GM18873 (cell line): ENCODE measurements at regions not wholly inside any gene's neighbourhood (a gene's known extent, or its start where the extent isn't known, plus 50 kb on each side); places are given as distances from the start of the nearest gene placed in this dataset.
"Not testable (repeated sequence)": the region's sequence is repeated elsewhere in the genome, so short reads cannot be mapped to it uniquely, and the experiment has no call there.

Source experiments
- ATAC-seq: cut with Tn5 transposase; IDR thresholded peaks from one replicate; pipeline ENCODE4 v1.9.1; 2021; ENCODE audit warnings: mild to moderate bottlenecking, moderate library complexity, moderate number of reproducible peaks; ENCODE audit not compliant: unreplicated experiment, low FRiP score

DNA sequence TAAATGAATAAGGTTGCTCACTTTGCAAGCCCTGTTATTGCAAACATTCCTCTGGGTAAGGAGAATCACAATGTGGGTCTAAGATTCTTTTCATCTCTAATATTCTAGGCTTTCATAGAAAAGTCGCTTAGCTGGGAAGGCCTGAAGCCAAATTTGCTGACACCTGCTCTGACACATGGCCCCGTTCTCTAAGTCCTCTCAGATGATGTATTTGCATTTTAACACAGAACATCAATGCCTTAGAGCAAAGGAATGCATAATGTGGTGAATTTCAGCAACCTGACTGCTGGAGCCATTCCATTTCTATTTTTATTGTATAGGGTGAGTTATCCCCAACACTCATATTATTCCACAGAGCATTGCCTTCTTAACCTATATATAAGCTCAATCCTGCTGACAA, 682.1 kb upstream of the NRP1 start:
- no peak for ATAC-seq

DNA sequence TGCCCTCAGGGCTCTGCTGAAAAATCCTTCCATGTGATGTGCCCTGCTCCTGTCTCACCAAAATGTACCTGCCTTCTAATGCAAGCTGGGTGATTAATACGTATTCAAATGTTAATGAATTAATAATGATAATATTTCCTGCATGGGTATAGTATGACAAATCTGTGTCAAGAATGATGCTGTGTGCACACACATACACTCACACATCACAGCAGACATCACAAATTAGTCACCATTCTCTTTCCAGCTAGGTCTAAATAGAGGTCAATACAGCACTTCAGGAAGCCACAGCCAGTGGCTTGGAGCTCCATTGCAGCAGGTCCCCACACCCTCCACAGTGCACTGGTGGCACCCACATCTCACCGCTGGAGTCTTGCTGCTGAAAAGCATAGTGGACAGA, 681.2 kb upstream of the NRP1 start:
- ATAC-seq, result no peak

DNA sequence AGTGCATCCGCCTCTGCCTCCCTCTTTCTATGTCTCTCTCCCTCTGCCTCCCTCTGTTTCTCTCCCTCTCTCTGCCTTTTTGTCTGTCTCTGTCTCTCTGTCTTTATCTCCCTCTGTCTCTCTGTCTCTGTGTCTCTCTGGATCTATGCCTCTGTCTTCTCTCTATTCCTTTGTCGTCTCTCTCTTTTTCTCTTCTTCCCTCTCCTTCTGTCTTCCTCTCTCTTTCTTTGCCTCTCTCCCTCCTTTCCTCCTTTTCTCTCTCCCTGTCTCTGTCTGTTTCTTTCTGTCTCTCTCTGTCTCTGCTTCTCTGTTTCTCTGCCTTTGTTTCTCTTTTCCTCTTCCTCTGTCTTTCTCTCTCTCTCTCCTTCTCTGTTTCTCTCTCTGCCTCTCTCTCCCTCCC, 678.8 kb upstream of the NRP1 start:
- ATAC-seq, result no peak

DNA sequence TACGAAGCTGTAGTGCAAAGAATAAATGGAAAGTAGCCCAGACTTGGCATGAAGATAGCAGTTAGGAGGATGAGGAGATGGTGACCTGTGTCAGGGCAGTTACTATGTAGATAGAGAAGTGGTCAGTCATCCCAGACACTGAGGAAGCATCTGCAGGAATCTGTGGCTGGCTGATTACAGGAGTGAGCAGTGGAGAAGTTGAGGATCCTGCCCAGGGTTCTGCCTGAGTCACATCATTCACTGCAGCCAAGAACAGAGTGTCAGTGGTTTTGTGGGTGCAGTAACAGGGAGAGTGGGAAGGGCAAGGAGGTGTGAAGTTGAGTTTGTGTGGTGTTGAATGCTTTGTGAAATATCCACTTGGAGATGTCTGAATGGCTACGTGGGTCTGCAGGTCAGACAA, 676.4 kb upstream of the NRP1 start:
- ATAC-seq, result no peak

DNA sequence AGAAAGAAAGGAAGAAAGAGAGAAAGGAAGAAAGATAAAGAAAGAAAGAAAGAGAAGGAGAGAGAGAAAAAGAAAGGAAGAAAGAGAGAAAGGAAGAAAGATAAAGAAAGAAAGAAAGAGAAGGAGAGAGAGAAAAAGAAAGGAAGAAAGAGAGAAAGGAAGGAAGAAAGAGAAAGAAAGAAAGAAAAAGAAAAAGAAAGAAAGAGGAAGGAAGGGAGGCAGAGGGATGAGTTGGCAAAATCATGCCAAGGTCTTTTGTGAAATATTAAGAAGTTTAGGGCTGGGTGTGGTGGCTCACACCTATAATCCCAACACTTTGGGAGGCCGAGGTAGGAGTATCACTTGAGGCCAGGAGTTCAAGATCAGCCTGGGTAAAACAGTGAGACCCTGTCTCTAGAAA, 675.8 kb upstream of the NRP1 start:
- ATAC-seq, result not testable (repeated sequence)

DNA sequence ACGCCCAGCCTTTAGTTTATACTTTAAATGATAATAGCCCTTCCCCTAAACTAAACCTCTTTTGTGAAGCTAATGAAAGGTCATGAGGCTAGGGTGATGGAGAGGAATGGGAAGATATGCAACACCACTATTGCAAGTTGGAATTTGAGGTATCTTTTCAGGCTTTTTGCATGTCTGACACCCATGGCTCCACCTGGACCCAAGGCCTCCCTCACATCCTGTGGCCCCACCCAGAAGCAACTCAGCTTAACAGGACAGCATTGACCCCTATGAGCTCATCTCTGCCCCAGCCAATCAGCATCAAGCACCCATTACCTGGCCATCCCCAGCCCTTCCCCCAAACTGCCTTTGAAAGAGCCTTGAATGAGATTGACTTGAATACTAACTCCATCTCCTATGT, 674.2 kb upstream of the NRP1 start:
- no peak for ATAC-seq

DNA sequence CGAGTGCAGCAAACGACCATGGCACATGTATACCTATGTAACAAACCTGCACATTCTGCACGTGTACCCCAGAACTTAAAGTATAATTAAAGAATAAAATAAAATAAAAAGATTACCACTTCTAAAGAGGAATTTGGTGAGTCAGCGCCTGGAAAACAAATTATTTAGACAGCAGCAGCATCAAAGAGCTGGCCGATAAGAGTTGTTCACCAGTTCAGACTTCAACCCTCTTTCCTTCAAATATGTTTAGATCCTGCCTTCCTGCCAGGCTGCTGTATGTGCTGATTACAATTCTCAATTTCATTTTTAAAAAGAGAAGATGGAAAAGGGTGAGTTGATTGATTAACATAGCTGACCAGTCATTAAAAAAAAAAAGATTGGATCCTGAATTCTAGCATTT, 672.0 kb upstream of the NRP1 start:
- no peak for ATAC-seq

DNA sequence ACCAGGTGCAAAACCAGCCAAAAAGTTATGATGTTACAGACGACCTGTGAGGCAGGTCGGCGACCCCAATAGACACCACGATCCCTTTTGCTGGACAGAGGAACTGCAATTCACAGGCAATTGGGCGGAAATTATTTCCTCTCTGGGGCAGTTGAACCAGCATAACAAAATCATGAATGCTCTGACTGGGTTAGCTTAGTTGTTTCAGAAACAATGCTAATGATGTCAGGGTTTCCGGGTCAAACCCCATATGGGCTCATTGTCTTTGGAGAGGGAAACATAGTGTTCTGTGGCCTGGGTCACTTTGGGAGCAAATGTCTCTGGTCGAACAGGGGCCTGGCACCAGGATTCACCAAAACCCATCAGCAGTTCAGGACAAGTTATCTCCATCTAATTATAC, 669.1 kb upstream of the NRP1 start:
- ATAC-seq, result no peak

DNA sequence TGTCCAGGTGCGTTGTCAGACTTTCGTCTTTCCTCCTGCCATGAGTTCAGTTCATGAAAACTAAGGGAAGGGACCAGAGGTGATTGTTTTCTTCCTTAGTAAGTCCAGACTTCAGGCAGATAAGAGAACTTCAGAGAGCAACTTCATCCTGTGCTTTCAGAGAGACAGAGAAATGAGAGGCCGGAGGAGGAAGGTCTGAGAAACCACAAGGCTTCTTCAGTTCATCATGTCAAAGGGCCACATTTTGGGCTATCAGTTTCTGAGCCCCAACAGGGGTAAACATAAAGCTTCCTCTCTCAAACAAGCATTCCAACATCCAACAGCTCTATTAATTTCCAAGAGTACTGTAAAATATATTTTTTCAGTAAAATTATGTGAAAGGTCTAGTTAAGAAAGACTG, 668.4 kb upstream of the NRP1 start:
- ATAC-seq, result no peak

DNA sequence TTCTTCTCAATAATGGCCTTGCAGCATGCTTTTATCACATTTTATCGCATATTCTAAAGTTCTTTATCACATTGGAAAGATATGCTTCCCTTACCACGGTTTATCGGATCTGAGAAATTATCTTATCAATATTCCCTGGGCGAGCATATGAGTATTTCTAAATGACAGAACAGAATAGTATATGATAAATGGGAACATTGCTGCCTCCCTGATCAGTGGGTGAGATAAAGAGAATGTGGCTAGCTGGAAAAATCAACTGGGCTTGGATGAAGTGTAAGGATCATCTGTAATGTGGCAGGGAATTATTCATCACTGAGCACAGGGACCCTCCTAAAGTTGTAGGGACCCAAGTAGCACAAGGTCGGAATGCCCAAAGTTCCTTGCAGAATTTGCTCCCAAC, 667.4 kb upstream of the NRP1 start:
- no peak for ATAC-seq

DNA sequence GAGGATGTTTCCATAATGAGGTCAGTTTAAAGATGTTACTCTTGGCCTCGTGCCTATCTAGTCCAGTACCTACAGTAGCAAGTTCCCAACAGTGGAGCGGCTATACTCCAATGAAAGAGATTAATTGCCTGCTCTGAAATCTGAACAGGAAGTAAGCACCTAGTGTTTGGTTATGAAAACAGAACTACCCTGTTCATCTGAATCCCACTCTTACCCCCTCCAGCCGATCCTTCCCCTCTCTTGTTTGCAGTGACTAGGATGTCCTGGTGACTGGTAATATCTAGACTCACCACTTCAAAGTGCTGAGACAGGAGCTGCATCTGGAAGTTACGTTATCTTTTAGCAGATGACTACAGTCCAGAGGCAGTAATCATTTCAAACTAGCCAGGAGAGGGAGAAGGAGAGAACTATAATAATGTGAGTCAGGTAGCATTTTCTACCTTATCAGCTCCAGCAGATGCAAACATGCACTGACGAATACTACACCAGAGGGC, 666.7 kb upstream of the NRP1 start:
- no peak for ATAC-seq

DNA sequence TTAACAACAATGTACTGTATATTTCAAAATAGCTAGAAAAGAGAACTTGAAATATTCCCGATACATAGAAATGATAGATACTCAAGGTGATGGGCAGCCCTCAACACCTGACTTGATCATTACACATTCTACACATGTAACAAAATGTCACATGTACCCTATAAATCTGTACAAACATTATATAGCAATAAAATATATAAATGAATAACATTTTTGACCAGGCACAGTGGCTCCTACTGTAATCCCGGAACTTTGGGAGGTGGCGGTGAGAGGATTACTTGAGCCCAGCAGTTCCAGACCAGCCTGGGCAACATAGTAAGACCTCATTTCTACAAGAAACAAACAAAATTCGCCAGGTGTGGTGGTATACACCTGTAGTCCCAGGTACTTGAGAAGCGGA, 659.5 kb upstream of the NRP1 start:
- ATAC-seq, result no peak

DNA sequence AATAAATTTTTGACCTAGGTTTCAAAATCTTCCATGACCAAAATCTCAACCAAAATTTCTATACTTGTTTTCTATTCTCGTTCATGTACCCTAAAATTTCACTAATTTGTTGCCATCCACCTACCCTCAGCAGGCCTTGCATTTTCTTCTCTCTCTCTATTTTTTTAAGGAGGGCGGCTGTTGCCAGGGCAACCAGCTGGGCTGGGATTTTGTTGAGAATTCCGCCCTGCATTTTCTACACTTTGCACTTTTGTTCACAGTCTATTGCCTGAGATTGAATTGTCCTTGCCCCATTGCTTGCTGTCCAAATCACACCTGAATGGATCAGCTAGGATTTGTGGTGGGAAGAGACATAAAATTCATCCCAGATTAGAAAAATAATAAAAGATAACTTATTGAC, 657.5 kb upstream of the NRP1 start:
- no peak for ATAC-seq

DNA sequence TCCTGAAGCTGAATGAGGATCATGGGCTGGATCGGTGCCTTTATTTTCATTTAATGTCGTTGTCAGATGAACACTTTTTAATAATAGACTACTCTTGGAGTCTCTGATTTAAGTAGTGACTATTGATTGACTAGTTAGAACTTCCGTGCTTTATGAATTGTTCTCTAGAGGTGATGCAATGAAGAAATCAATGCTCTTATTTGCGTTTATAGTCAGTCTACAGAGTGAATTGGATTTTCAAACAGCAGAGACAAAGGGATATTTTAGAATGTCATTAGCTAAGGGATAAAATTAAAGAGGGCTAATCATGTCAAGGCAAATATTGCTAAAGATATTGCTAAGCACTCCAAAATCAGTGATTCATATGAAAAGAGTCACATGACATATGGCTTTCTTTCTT, 652.0 kb upstream of the NRP1 start:
- no peak for ATAC-seq

DNA sequence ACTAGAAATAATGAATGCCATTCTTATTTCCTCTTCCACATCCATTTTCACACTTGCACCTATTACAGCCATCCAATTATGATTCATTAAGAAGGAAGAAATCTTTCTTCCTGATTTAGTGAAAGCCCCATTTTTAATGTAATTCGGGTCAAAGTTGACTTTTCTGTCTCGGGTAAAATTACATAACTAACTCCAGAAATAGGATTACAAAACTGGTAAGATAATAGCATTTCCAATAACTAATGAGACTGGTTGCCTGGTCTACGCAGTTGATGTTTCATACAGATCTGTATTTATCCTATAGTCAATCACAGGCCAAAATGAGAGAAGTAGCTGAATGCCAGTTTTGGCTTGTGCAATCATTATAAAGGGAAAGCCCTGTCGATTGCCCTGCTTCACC, 651.5 kb upstream of the NRP1 start:
- no peak for ATAC-seq

DNA sequence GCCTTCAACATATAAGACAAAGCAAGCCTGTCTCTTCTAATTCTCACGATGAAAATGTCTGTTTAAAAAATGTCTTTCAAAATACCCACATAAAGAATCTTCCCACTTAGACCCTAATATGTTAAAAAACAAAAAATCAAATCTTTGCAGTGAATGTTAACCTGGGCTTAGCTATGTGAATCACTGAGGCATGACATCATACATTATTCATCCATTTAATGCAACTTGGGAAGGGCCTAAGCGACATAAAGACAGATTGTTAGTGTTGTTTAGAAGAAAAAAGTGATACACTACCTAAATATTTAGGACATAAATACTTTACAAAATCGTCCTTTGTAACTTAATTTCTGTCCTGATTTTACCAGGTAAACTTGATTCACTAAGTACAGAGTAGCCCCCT, 648.5 kb upstream of the NRP1 start:
- ATAC-seq, result no peak

DNA sequence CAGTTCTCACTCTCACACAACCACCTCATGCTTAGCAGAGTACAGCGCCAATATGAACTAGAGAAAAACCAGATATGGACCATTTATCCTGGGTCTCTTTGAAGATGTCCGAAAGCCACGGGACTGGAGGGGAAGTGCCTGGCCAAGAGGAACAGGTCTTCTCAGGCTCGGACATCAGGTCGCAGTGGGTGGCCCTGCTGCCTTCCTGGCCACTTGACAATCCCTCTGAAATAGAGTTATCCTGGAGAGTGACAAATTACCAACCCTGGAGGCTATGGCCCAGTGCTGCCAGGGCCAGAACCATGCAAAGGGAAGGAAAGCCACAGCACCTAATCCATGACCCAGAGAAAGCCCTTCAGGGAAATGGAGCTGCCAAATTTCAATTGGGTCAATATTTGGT, 646.8 kb upstream of the NRP1 start:
- ATAC-seq, result no peak

DNA sequence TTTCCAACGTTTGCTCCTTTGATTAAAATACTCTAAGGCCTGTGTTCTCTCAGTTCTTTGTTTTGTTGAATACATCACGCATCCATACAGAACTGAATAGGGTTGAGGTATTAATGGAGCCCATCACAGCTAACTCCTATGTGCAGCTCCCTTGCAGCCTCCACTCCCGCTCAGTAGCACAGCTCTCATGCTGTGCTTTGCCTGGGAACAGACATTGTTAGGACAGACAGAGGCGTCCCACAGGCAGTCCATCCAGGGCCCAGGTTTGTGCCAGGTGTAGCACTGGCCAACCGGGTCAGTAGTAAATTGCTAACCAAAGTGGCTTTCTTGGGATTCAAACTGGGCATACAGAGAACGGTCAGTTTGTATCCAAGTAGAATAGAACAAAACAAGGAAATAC, 644.7 kb upstream of the NRP1 start:
- no peak for ATAC-seq

DNA sequence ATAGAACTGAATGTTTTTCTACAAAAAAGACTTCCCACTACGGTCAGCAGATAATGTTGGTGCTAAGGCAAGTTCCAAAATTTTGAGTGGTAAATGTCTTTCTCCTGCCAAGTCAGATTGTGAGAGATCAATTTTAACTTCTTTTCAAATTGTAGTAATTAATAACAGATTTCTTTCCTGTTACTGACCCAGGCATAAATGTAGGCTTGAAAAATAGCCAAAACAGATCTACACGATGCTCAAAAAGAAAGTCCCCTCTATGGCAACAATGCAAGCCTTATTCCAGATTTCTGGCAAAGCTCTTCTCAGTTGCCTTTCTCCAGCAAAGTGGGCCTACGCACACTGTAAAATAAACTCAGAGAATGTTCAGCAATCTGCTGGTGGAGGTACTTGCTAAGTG, 641.0 kb upstream of the NRP1 start:
- ATAC-seq, result no peak

DNA sequence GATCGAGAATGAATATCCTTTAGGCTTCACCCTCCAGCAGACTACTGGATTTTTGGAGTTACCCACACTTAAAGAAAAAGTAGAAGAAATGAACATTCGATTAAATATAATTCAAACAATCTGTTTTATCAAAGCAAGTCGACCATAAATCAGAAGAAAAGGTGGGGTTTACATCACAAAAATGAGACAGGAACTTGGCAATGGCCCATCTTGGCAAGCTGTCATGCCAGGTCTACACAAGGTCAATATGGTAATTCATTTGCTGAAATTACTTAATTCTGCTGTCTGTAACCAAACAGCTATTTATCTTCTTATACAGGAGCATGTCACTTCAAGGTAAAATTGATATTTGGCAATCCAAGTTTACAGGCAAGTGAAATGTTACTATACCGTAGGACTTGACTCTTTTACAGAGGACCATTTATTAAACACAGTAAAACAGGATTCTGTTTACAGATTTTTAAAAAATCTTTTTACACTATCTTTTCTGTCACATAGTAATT, 640.6 kb upstream of the NRP1 start:
- no peak for ATAC-seq

DNA sequence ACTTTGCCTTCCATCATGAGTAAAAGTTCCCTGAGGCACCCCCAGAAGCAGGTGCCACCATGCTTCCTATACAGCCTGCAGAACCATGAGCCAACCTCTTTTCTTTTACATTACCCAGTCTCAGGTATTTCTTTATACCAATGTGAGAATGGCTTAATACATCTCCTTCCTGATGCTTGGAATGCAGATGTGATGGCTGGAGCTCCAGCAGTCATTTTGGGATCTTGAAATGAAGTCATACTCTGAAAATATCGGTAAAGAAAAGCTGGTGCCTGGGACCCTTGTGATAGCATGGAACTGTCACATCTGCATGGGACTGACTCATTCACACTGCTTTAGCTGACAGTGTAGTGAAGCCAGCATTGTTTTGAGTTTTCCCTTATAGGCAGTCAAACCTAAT, 634.5 kb upstream of the NRP1 start:
- no peak for ATAC-seq

DNA sequence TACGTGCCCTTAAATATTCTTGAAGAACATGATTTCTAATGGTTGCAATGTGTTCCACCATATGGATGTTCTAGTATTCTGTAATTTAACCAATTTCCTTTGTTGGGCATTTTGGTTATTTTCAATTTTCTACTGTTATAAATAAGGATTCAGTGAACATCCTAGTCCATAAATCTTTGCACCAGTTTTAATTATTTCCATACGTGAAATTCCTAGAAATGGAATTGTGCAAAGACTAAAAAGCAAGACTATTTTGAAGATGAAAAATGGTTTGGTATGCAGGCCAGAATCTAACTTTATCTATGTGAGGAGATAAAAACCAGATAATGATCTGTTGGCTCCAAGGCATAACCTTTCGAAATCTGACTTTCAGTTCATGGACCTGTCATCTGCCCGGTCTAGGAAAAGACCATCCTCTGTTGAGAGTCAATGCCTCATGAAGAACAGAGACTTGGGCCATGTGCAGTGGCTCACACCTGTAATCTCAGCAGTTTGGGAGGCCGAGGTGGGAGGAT, 633.2 kb upstream of the NRP1 start:
- no peak for ATAC-seq

DNA sequence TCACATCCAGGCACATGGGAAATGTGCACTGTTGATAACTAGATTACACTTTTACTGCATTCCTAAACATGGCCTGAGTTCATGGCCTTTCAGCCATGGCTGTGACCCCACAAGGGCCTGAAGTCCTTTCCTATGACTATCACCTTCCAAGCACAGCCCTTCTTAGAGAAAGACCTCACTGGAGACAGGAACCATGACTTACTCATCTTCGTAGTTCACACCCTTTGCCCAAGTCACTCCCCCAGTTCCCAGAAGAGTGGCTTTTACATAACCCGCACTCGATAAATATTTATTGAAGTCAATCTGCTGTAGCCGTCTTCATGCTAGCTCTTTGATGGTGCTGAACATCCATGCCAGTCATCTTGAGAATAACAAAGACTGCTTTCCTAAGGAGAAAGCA, 632.5 kb upstream of the NRP1 start:
- ATAC-seq, result no peak
